ENCODE measurements at regions not wholly inside any gene's neighbourhood (a gene's known extent, or its start where the extent isn't known, plus 50 kb on each side); places are given as distances from the start of the nearest gene placed in this dataset.
"Not testable (repeated sequence)": the region's sequence is repeated elsewhere in the genome, so short reads cannot be mapped to it uniquely, and the experiment has no call there.

DNA sequence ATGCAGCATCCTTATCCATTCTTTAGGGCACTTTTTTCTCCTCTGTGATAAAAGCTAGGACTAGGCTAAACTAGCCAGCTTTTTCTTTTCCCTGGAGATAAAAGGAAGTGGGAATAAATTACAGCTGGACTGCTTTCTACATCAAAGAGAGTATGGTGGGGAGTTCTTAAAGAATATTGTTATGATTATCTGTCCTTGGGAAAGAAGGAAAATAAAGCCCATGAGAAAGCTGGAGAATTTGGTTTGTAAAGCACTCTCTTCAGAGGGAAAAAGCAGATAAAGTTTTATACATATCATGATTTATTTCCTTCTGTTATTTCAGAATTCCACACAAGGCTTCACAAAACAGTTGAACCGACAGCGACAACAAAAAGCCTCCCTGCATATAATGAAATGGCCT is 923.0 kb downstream of the DIPK2A start:
- no peak overlapping the region for H3K4me3 ChIP-seq (ENCODE audit: low read depth, low read length)
- TF ChIP-seq, protein P1, sequence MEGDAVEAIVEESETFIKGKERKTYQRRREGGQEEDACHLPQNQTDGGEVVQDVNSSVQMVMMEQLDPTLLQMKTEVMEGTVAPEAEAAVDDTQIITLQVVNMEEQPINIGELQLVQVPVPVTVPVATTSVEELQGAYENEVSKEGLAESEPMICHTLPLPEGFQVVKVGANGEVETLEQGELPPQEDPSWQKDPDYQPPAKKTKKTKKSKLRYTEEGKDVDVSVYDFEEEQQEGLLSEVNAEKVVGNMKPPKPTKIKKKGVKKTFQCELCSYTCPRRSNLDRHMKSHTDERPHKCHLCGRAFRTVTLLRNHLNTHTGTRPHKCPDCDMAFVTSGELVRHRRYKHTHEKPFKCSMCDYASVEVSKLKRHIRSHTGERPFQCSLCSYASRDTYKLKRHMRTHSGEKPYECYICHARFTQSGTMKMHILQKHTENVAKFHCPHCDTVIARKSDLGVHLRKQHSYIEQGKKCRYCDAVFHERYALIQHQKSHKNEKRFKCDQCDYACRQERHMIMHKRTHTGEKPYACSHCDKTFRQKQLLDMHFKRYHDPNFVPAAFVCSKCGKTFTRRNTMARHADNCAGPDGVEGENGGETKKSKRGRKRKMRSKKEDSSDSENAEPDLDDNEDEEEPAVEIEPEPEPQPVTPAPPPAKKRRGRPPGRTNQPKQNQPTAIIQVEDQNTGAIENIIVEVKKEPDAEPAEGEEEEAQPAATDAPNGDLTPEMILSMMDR (IDR thresholded peaks at IDR 0.05; ENCODE audit: insufficient read depth, low read length) = no peak
- DNase-seq (ENCODE audit: low read depth) = no peak

DNA sequence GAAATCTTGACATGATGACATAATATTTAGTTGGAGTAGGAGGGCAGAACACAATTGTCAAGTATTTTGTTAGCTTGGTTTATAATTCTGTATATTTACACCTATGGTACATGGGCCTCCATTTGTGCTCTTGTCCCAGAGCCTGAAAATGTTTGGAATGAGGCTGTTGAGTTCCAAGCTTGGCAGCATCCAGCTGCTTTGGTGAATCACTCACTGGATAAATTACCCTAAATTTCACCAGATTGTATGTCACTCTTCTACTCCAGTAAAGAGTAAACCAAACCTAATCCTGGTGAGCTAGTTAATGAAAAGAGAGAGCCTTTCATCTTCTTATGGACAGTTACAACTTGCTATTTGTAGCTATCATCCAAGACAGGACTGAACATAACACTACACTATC is 928.7 kb downstream of the DIPK2A start:
- H3K4me3 ChIP-seq (ENCODE audit: low read depth, low read length) = no peak overlapping the region
- DNase-seq (ENCODE audit: low read depth) = peak; percentile 4
- TF ChIP-seq, protein P1 (IDR thresholded peaks at IDR 0.05; ENCODE audit: insufficient read depth, low read length) = no peak

- not testable (repeated sequence) for DNase-seq (ENCODE audit: low read depth); H3K4me3 ChIP-seq (ENCODE audit: low read depth, low read length)
Observed at GRCh38 chr3:144907581-144907980, 936.0 kb downstream of the DIPK2A start.

- DNase-seq (ENCODE audit: low read depth) = no peak
- TF ChIP-seq, protein P1 (IDR thresholded peaks at IDR 0.05; ENCODE audit: insufficient read depth, low read length) = no peak
- no peak overlapping the region for H3K4me3 ChIP-seq (ENCODE audit: low read depth, low read length)
Observed at GRCh38 chr3:144912968-144913367, 941.3 kb downstream of the DIPK2A start.

DNA sequence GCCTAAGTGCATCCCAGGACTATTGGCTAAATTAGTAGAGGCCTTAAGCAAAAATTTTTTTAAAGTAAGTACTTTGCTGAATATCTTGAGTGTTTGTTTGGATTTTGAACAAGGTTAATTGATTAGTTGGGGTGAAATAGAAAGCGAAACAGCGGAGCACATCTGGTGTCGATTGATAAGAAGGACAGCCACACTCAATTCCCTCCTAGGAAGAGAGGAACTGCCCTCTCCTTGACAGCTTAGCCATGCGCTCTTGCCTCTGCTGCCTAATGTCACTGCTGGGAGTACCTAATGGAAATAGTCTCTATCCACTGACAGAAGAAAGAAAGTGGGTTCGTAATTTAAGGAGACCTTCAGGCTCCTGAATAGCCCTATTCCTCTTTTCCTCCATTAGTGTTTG is 943.6 kb downstream of the DIPK2A start:
- no peak for DNase-seq (ENCODE audit: low read depth)
- TF ChIP-seq, protein P1 (IDR thresholded peaks at IDR 0.05; ENCODE audit: insufficient read depth, low read length) = no peak
- no peak overlapping the region for H3K4me3 ChIP-seq (ENCODE audit: low read depth, low read length)

DNA sequence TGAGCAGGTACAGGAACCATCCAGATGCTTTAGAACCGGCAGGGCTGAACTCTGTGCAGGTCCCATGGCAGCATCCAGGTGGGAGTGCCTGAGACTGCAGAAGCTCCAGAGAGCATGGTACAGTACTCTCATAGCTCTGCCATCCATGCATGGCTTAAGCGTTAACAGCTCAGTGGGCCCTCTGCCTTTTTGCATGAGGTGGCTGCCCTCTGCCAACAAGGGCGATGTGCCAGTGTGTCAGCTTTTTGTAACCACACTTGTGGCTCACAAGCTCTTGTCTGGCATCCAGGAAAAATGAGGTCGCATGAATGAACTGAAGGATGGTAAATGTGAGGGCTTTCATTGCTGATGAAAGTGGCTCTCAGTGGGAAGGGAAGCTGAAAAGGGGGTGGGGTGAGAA is 950.1 kb downstream of the DIPK2A start:
- TF ChIP-seq, protein P1 (IDR thresholded peaks at IDR 0.05; ENCODE audit: insufficient read depth, low read length) = no peak
- no peak for DNase-seq (ENCODE audit: low read depth)

GRCh38 chr3:144923046-144923775 is 951.6 kb downstream of the DIPK2A start:
- no peak overlapping the region for H3K4me3 ChIP-seq (ENCODE audit: low read depth, low read length)
- TF ChIP-seq, protein P1 (IDR thresholded peaks at IDR 0.05; ENCODE audit: insufficient read depth, low read length) = no peak
- DNase-seq (ENCODE audit: low read depth) = no peak

More for the DNA sequence above, 950.1 kb downstream of the DIPK2A start:
- H3K4me3 ChIP-seq (ENCODE audit: low read depth, low read length) = no peak overlapping the region

Data from fibroblast of the aortic adventitia (primary cell).